Osteocyte (in vitro differentiated cells): ENCODE measurements at regions not wholly inside any gene's neighbourhood (a gene's known extent, or its start where the extent isn't known, plus 50 kb on each side); places are given as distances from the start of the nearest gene placed in this dataset.

Experiments
- DNase-seq: peaks from one replicate; pipeline ENCODE4 v3.0.0; 2021; ENCODE audit warnings: mixed read lengths; ENCODE audit not compliant: unreplicated experiment; ENCODE audit errors: extremely low spot score
- H3K27ac Mint-ChIP-seq: one replicate; pipeline ENCODE4 v1.8.0; 2021; ENCODE audit warnings: mild to moderate bottlenecking, mixed read lengths; ENCODE audit not compliant: unreplicated experiment
- H3K27me3 Mint-ChIP-seq: one replicate; pipeline ENCODE4 v1.8.0; 2021; ENCODE audit warnings: mixed read lengths; ENCODE audit not compliant: unreplicated experiment
- H3K36me3 Mint-ChIP-seq: one replicate; pipeline ENCODE4 v1.8.0; 2021; ENCODE audit warnings: mixed read lengths; ENCODE audit not compliant: unreplicated experiment
- H3K4me1 Mint-ChIP-seq: one replicate; pipeline ENCODE4 v1.8.0; 2021; ENCODE audit warnings: mixed read lengths; ENCODE audit not compliant: unreplicated experiment
- H3K4me3 Mint-ChIP-seq: one replicate; pipeline ENCODE4 v1.8.0; 2021; ENCODE audit warnings: mild to moderate bottlenecking, moderate library complexity, mixed read lengths; ENCODE audit not compliant: unreplicated experiment
- H3K9me3 Mint-ChIP-seq: one replicate; pipeline ENCODE4 v1.8.0; 2021; ENCODE audit warnings: mixed read lengths; ENCODE audit not compliant: unreplicated experiment
- TF ChIP-seq, protein P1 (sequence below): fragments of 200-600 bp; sonication (generic); IDR thresholded peaks from 2 replicates; pipeline ENCODE4 v1.5.0; 2021; ENCODE audit warnings: antibody characterized with exemption, mild to moderate bottlenecking, moderate library complexity

- no peaks in the 10 kb centered on the region for H3K27me3 Mint-ChIP-seq
- H3K9me3 Mint-ChIP-seq, result peaks cover 3% of the 10 kb centered on the region
Observed at GRCh38 chr13:82438320-82438719, 1444.0 kb downstream of the SLITRK1 start.

DNA sequence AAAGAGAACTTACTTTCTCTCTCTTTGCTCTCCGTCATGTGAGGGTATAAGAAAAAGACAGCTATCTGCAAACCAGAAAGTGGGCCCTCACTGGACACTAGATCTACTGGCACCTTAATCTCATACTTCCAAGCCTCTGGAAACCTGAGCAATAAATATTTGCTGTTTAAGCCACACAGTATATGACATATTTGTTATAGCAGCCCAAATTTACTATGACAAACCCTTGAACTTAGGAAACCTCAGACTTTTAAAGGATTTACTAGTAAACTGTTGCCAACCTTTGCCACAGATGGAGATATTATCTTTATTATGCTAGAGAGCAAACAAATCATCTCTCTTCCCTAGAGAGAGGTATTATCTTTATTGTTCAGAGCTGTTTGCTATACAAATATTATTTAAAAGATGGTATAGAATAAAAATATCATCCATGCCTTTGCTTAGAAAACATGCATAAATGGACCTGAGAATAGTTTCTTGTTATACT is 1446.1 kb downstream of the SLITRK1 start:
- Mint-ChIP-seq H3K27ac (no peak overlapping the region), H3K9me3 (peaks cover 3% of the 10 kb centered on the region), H3K36me3 (no peaks in the 10 kb centered on the region), H3K4me3 (no peak overlapping the region), H3K4me1 (no peaks in the 10 kb centered on the region), H3K27me3 (no peaks in the 10 kb centered on the region)
- DNase-seq, result no peak
- TF ChIP-seq, protein P1, sequence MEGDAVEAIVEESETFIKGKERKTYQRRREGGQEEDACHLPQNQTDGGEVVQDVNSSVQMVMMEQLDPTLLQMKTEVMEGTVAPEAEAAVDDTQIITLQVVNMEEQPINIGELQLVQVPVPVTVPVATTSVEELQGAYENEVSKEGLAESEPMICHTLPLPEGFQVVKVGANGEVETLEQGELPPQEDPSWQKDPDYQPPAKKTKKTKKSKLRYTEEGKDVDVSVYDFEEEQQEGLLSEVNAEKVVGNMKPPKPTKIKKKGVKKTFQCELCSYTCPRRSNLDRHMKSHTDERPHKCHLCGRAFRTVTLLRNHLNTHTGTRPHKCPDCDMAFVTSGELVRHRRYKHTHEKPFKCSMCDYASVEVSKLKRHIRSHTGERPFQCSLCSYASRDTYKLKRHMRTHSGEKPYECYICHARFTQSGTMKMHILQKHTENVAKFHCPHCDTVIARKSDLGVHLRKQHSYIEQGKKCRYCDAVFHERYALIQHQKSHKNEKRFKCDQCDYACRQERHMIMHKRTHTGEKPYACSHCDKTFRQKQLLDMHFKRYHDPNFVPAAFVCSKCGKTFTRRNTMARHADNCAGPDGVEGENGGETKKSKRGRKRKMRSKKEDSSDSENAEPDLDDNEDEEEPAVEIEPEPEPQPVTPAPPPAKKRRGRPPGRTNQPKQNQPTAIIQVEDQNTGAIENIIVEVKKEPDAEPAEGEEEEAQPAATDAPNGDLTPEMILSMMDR, result no peak

More at GRCh38 chr13:82438320-82438719, 1444.0 kb downstream of the SLITRK1 start:
- H3K4me3 Mint-ChIP-seq, result no peak overlapping the region
- H3K27ac Mint-ChIP-seq, result no peak overlapping the region
- no peaks in the 10 kb centered on the region for H3K4me1 Mint-ChIP-seq
- no peaks in the 10 kb centered on the region for H3K36me3 Mint-ChIP-seq
- DNase-seq, result no peak
- TF ChIP-seq, protein P1, result no peak

GRCh38 chr13:82432949-82433348 is 1449.3 kb downstream of the SLITRK1 start:
- no peak overlapping the region for H3K4me3 Mint-ChIP-seq
- TF ChIP-seq, protein P1, result no peak
- no peaks in the 10 kb centered on the region for H3K36me3 Mint-ChIP-seq
- H3K9me3 Mint-ChIP-seq, result no peaks in the 10 kb centered on the region
- no peak for DNase-seq
- H3K27ac Mint-ChIP-seq, result no peak overlapping the region
- H3K27me3 Mint-ChIP-seq, result no peaks in the 10 kb centered on the region
- no peaks in the 10 kb centered on the region for H3K4me1 Mint-ChIP-seq

DNA sequence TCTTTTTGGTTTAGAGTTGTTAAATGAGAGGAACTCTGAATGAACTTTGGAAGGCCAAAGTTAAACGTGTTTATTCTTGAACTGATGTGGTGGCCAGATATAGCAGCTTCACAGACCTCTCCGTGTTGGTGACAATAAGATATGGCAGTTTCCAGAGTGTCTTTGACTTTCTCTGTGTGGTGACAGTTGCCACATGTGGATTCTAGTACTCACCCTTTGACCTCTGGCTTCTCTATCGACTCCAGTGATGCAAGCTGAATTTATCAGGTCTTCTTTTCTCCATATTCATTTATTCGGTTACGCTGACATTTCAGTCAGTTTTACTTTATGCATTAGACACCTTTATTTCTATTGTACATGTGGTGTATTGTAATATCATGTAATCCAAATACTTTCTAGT is 1469.5 kb downstream of the SLITRK1 start:
- Mint-ChIP-seq H3K27me3 (peaks cover 2% of the 10 kb centered on the region), H3K4me3 (no peak overlapping the region), H3K4me1 (no peaks in the 10 kb centered on the region), H3K9me3 (no peaks in the 10 kb centered on the region), H3K27ac (no peak overlapping the region), H3K36me3 (no peaks in the 10 kb centered on the region)
- DNase-seq, result no peak
- TF ChIP-seq, protein P1, result no peak

DNA sequence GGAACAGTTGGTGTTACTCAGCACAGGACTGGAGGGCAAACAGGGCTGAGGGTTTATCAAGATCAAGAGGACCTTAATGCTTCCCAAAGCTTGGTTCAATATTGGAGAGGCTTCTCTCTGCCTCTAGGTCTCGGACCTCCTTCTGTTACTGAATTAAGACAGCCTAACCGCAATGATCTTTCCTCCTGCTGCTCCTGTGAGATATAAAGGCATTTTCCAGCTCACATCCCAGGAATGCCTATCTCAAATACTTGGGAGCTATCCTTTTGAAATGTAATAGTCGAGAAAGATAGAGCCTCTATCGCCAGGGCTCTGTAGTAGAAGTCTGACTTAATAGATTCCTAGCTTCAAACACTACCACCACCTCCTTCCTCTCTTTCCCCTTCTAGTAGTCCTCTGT is 1475.0 kb downstream of the SLITRK1 start:
- DNase-seq, result no peak
- H3K27ac Mint-ChIP-seq, result no peak overlapping the region
- H3K36me3 Mint-ChIP-seq, result no peaks in the 10 kb centered on the region
- peaks cover 10% of the 10 kb centered on the region for H3K27me3 Mint-ChIP-seq
- H3K9me3 Mint-ChIP-seq, result peaks cover 7% of the 10 kb centered on the region
- TF ChIP-seq, protein P1, result no peak
- no peaks in the 10 kb centered on the region for H3K4me1 Mint-ChIP-seq
- H3K4me3 Mint-ChIP-seq, result no peak overlapping the region
